Jurkat, Clone E6-1 (cell line): ENCODE measurements at regions not wholly inside any gene's neighbourhood (a gene's known extent, or its start where the extent isn't known, plus 50 kb on each side); places are given as distances from the start of the nearest gene placed in this dataset.

Experiments used
- DNase-seq: peaks from one replicate; pipeline ENCODE4 v3.0.0-alpha.2; 2011; ENCODE audit warnings: low read depth, low spot score
- H3K4me3 ChIP-seq: 2 replicates; pipeline ENCODE4 v1.5.1; 2011; ENCODE audit warnings: mild to moderate bottlenecking, low read length, control low read depth, moderate library complexity

- H3K4me3 ChIP-seq: no peak overlapping the region
- DNase-seq: no peak
Observed at GRCh38 chrX:40462795-40463194, 118.0 kb upstream of the ATP6AP2 start.

- H3K4me3 ChIP-seq: no peak overlapping the region
- no peak for DNase-seq
Observed at GRCh38 chrX:40460926-40461325, 119.8 kb upstream of the ATP6AP2 start.

DNA sequence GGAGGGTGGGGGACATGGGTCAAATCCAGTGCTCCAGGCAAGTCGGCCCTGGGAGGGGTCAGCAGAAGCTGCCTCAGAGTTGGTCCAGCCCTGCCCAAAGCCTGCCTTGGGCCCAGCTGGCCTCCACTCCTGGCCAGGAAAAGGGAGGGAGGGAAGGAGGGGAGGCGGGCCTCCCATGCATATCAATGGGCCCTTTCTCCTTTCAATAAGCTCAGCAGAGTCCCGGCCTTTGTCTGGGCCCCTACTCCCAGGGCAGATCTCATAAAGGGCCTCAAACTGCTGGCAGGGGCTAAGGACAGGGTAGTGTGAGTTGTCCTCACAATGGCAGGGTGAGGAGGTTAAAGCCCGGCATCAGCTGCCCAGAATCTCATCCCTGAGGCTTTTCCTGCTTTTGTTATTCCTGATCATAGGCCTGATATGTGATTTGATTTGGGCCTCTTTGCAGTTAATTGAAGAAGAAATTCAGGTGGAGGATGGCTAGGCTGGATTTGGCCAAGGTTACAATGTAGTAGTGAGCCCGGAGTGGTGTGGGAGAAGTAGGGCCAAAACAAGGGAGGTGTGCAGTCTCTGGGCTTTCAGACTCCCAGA is 121.1 kb upstream of the ATP6AP2 start:
- DNase-seq: no peak
- H3K4me3 ChIP-seq: no peak overlapping the region

GRCh38 chrX:40457406-40457805 is 123.4 kb upstream of the ATP6AP2 start:
- DNase-seq: no peak
- no peak overlapping the region for H3K4me3 ChIP-seq

DNA sequence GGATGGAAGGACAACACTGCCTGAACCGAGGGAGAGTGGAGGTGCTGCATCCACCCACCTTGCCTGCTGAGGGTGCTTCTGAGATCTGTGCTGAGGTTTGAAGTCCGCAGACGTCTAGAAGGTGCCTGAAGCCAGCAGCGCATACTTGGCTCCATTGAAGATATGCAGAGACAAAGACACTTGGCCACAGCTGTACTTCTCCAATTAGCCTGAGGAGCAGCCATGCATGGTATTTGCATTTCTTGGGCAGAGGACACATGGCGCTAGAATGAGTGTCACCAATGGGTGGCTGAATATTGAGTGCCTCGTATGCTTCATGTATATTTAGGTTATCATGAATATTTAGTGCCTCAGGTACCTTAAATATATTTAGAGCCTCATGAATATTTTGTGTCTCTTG is 128.7 kb upstream of the ATP6AP2 start:
- no peak overlapping the region for H3K4me3 ChIP-seq
- no peak for DNase-seq

- DNase-seq: no peak
- H3K4me3 ChIP-seq: no peak overlapping the region
Observed at GRCh38 chrX:40449956-40450706, 130.6 kb upstream of the ATP6AP2 start.

GRCh38 chrX:40449396-40449795 is 131.4 kb upstream of the ATP6AP2 start:
- no peak for DNase-seq
- no peak overlapping the region for H3K4me3 ChIP-seq

DNA sequence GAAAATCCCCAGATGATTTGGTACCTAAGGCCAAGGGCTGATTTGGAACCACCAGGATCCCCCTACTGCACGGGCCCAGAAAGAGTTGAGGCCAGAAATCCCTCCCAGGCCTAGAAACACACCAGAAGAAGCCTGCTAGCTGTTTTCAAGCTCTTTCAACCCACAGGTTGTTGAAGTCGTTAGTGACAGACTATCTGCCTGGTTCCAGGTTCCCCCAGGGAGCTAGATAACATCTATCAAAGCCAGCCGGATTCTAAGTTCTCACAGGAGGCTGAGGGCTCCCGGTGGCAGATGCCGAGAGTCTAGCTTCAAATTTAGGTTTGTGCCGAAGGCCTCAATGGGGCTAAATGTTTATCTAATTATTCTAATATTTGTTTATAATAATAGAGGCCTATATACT is 132.0 kb upstream of the ATP6AP2 start:
- no peak overlapping the region for H3K4me3 ChIP-seq
- DNase-seq: no peak

DNA sequence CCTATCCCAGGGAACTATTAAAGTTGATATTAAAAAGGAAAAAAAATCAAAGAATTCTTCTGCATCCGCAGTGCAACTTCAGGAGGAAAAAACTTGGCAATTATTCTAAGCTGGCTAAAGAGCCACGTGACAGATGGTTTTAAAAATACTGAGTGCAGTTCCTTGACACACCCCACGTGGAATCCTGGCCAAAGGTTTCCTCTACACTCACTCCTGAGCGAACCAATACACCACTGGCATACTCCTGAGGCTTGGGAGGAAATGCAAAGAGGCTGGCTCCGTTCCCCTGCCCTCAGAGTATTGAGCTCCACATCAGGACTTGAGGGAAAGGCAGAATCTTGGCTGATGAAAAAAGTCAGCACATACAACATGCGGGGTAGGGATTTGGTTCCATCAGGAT is 133.8 kb upstream of the ATP6AP2 start:
- no peak for DNase-seq

DNA sequence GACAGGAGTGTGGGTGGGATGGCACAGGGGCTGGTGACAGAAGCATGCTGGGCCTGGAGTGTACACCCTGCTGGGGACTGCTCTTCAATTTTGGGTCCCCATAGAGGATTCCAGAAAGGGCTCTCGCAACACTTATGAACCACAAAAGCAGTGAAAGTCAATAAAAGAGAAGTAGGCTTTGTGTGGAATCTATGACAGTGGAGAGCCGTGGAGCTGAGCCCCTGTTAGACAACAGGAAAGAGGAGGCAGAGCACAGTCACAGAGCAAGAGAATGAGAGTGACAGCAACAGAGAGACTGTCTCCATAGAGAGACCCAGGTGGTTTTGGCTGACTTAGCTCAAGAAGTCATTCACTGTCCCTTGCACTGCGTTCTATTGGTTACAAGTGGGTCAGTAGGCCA is 135.1 kb upstream of the ATP6AP2 start:
- no peak overlapping the region for H3K4me3 ChIP-seq
- DNase-seq: no peak

More for the DNA sequence above, 133.8 kb upstream of the ATP6AP2 start:
- no peak overlapping the region for H3K4me3 ChIP-seq

DNA sequence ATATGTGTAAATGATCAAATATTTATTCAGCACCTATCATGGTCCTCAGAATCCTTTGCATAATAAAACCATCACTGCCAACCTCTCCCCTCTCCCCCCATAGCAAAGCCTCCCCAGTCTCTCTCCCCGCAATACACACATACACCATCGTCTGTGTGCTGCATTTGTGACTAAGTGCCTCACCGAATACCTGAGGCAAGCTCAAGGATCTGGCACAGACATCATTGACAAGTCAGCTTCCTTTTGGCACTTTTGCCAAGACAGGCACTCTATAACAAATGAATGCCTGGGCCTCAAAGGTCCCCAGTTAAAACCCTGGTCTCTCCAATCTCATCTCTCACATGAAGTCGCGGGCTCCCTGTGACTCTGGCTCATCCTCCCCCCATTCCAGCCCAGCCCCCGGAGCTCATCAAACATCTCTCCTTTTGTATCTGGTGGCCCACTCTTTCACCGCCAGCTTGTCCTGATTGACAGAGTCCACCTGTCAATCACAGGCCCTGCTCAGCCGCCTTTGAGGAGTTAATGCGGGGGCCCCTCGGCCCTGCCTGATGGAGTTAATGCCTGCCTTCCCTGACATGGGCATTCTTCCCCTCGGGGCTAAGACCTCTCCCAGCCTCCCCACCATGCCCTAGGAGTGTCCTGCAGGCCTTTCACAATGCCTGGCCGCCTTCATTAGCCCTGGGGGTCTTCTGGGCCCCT is 135.8 kb upstream of the ATP6AP2 start:
- DNase-seq: no peak

DNA sequence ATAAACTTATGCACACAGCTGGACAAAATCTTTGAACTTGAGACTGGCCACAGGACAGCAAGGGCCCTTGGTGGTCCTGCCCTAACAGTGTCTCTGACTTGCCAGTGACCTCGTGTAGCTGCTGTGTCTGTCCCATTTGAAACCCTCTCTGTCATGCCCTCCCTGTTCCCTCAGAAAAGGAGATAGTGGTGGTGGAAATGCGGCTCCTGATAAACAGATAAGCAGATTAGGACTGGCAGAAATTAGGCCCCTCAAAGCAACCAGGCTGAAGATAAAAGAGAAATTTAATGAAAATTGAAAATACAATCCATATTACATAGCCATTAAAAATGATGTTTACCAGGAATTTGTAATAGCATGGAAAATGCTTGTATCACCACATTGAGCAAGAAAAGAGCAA is 136.6 kb upstream of the ATP6AP2 start:
- no peak overlapping the region for H3K4me3 ChIP-seq

More for the DNA sequence above, 135.8 kb upstream of the ATP6AP2 start:
- no peak overlapping the region for H3K4me3 ChIP-seq

GRCh38 chrX:40440866-40441265 is 139.9 kb upstream of the ATP6AP2 start:
- no peak for DNase-seq
- H3K4me3 ChIP-seq: no peak overlapping the region

More for the DNA sequence above, 136.6 kb upstream of the ATP6AP2 start:
- DNase-seq: no peak

GRCh38 chrX:40439625-40440532 is 140.9 kb upstream of the ATP6AP2 start:
- peak; percentile 28 for DNase-seq

DNA sequence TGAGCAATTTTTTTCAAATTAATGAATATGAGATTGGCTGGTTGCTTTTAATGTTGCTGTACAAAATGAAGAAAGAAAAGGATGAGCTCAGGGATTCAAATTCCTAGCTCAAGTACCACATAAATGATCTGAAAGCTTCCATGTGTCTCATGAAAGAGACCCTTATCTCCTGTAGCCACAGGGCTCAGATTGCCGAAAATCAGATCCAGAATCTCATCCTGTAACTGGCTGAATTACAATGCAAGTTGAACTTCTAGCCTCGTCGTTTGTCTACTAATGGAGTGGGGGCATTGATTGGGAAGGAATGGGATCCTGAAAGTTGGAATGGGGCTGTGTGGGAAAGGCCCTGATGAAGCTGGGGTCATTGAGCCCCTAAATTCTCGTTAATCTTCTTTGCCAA is 143.4 kb upstream of the ATP6AP2 start:
- no peak for DNase-seq

More at GRCh38 chrX:40439625-40440532, 140.9 kb upstream of the ATP6AP2 start:
- H3K4me3 ChIP-seq: no peak overlapping the region

GRCh38 chrX:40434947-40435346 is 145.8 kb upstream of the ATP6AP2 start:
- DNase-seq: no peak
- no peak overlapping the region for H3K4me3 ChIP-seq

More for the DNA sequence above, 143.4 kb upstream of the ATP6AP2 start:
- no peak overlapping the region for H3K4me3 ChIP-seq

DNA sequence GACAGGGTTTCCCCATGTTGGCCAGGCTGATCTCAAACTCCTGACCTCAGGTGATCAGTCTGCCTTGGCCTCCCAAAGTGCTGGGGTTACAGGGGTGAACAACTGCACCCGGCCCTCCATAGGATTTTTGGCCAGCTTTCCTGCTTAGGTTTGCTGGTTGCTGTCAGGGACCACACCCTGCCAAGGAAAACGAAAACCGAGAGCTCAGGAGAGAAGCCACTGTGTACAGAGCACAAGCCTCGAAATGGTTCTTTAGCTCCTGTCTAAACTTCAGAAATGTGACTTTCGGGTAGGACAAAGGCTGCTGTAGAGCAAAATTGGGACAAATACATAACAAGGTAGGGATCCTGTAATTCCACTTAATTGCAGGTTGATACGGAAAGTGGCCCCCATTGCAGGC is 146.3 kb upstream of the ATP6AP2 start:
- no peak overlapping the region for H3K4me3 ChIP-seq
- DNase-seq: no peak

GRCh38 chrX:40433160-40433559 is 147.6 kb upstream of the ATP6AP2 start:
- H3K4me3 ChIP-seq: no peak overlapping the region
- DNase-seq: no peak

DNA sequence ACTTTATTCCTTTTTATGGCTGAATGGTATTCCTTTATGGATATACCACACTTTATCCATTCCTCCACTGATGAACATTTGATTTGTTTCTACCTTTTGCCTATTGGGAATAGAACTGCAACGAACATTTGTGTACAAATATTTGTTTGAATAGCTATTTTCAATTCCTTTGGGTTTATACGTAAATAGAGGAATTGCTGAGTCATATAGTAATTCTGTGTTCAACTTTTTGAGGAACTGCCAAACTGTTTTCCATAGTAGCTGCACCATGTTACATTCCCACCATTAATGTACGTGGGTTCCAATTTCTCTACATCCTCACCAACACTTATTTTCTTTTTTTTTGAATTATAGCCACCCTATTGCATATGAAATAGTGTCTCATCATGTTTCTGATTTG is 156.5 kb upstream of the ATP6AP2 start:
- H3K4me3 ChIP-seq: no peak overlapping the region
- DNase-seq: no peak
